Activated naive CD8-positive, alpha-beta T cell treated with anti-CD3 and anti-CD28 coated beads for 36 hours (primary cell): ENCODE measurements at regions not wholly inside any gene's neighbourhood (a gene's known extent, or its start where the extent isn't known, plus 50 kb on each side); places are given as distances from the start of the nearest gene placed in this dataset.

Experiments
- DNase-seq: peaks from one replicate; pipeline ENCODE4 v3.0.0; 2021
- H3K27ac Mint-ChIP-seq: one replicate; pipeline ENCODE4 v1.8.0; 2022; ENCODE audit warnings: mild to moderate bottlenecking, moderate library complexity, mixed read lengths
- H3K27me3 Mint-ChIP-seq: one replicate; pipeline ENCODE4 v1.8.0; 2022; ENCODE audit warnings: mild to moderate bottlenecking, mixed read lengths
- H3K36me3 Mint-ChIP-seq: one replicate; pipeline ENCODE4 v1.8.0; 2021; ENCODE audit warnings: mild to moderate bottlenecking, mixed read lengths
- H3K4me1 Mint-ChIP-seq: one replicate; pipeline ENCODE4 v1.8.0; 2021; ENCODE audit warnings: mixed read lengths
- H3K4me3 Mint-ChIP-seq: one replicate; pipeline ENCODE4 v1.8.0; 2022; ENCODE audit warnings: mild to moderate bottlenecking, moderate library complexity, mixed read lengths
- H3K9me3 Mint-ChIP-seq: one replicate; pipeline ENCODE4 v1.8.0; 2022; ENCODE audit warnings: mixed read lengths

GRCh38 chr6:1129131-1129530 lies 182.8 kb upstream of the FOXQ1 start:
- DNase-seq, result no peak
- Mint-ChIP-seq H3K9me3 (no peaks in the 10 kb centered on the region), H3K36me3 (no peaks in the 10 kb centered on the region), H3K27me3 (peaks cover 14% of the 10 kb centered on the region), H3K4me3 (no peak overlapping the region), H3K27ac (no peak overlapping the region), H3K4me1 (no peaks in the 10 kb centered on the region)

GRCh38 chr6:1127597-1128288 lies 184.2 kb upstream of the FOXQ1 start:
- no peak for DNase-seq
- peaks cover 10% of the 10 kb centered on the region for H3K27me3 Mint-ChIP-seq
- no peaks in the 10 kb centered on the region for H3K4me1 Mint-ChIP-seq
- H3K36me3 Mint-ChIP-seq, result no peaks in the 10 kb centered on the region
- H3K9me3 Mint-ChIP-seq, result no peaks in the 10 kb centered on the region
- H3K27ac Mint-ChIP-seq, result no peak overlapping the region
- no peak overlapping the region for H3K4me3 Mint-ChIP-seq

GRCh38 chr6:1127129-1127528 lies 184.8 kb upstream of the FOXQ1 start:
- H3K4me3 Mint-ChIP-seq, result no peak overlapping the region
- no peaks in the 10 kb centered on the region for H3K36me3 Mint-ChIP-seq

GRCh38 chr6:1126036-1126435 lies 185.9 kb upstream of the FOXQ1 start:
- Mint-ChIP-seq H3K27me3 (peaks cover 8% of the 10 kb centered on the region), H3K36me3 (no peaks in the 10 kb centered on the region), H3K27ac (no peak overlapping the region), H3K4me1 (no peaks in the 10 kb centered on the region), H3K4me3 (no peak overlapping the region), H3K9me3 (no peaks in the 10 kb centered on the region)
- no peak for DNase-seq

More at GRCh38 chr6:1127129-1127528, 184.8 kb upstream of the FOXQ1 start:
- Mint-ChIP-seq H3K27me3 (peaks cover 8% of the 10 kb centered on the region), H3K27ac (no peak overlapping the region), H3K9me3 (no peaks in the 10 kb centered on the region), H3K4me1 (no peaks in the 10 kb centered on the region)
- DNase-seq, result no peak

GRCh38 chr6:1125297-1125696 lies 186.6 kb upstream of the FOXQ1 start:
- no peaks in the 10 kb centered on the region for H3K4me1 Mint-ChIP-seq

GRCh38 chr6:1124885-1125284 lies 187.0 kb upstream of the FOXQ1 start:
- Mint-ChIP-seq H3K36me3 (no peaks in the 10 kb centered on the region), H3K4me3 (no peak overlapping the region), H3K27me3 (peaks cover 12% of the 10 kb centered on the region), H3K9me3 (no peaks in the 10 kb centered on the region), H3K27ac (no peak overlapping the region), H3K4me1 (no peaks in the 10 kb centered on the region)
- DNase-seq, result no peak

More at GRCh38 chr6:1125297-1125696, 186.6 kb upstream of the FOXQ1 start:
- H3K27me3 Mint-ChIP-seq, result peaks cover 8% of the 10 kb centered on the region
- no peak overlapping the region for H3K4me3 Mint-ChIP-seq
- no peaks in the 10 kb centered on the region for H3K36me3 Mint-ChIP-seq
- H3K27ac Mint-ChIP-seq, result no peak overlapping the region
- H3K9me3 Mint-ChIP-seq, result no peaks in the 10 kb centered on the region
- DNase-seq, result no peak

GRCh38 chr6:1123386-1124375 lies 188.2 kb upstream of the FOXQ1 start:
- Mint-ChIP-seq H3K4me3 (no peak overlapping the region), H3K27me3 (peaks cover 22% of the 10 kb centered on the region), H3K27ac (no peak overlapping the region), H3K4me1 (no peaks in the 10 kb centered on the region), H3K9me3 (no peaks in the 10 kb centered on the region), H3K36me3 (no peaks in the 10 kb centered on the region)
- no peak for DNase-seq

GRCh38 chr6:1122083-1122482 lies 189.8 kb upstream of the FOXQ1 start:
- Mint-ChIP-seq H3K4me1 (no peaks in the 10 kb centered on the region), H3K4me3 (no peak overlapping the region), H3K27me3 (peaks cover 25% of the 10 kb centered on the region), H3K27ac (no peak overlapping the region), H3K9me3 (no peaks in the 10 kb centered on the region), H3K36me3 (no peaks in the 10 kb centered on the region)
- no peak for DNase-seq

GRCh38 chr6:1118287-1118647 lies 193.6 kb upstream of the FOXQ1 start:
- no peak overlapping the region for H3K4me3 Mint-ChIP-seq
- no peaks in the 10 kb centered on the region for H3K36me3 Mint-ChIP-seq
- no peak for DNase-seq
- H3K27me3 Mint-ChIP-seq, result peaks cover 24% of the 10 kb centered on the region
- no peaks in the 10 kb centered on the region for H3K4me1 Mint-ChIP-seq
- no peak overlapping the region for H3K27ac Mint-ChIP-seq
- no peaks in the 10 kb centered on the region for H3K9me3 Mint-ChIP-seq

GRCh38 chr6:1117530-1118286 lies 194.2 kb upstream of the FOXQ1 start:
- H3K4me1 Mint-ChIP-seq, result no peaks in the 10 kb centered on the region
- H3K27me3 Mint-ChIP-seq, result peaks cover 24% of the 10 kb centered on the region
- H3K9me3 Mint-ChIP-seq, result no peaks in the 10 kb centered on the region
- no peak overlapping the region for H3K27ac Mint-ChIP-seq
- H3K36me3 Mint-ChIP-seq, result no peaks in the 10 kb centered on the region
- H3K4me3 Mint-ChIP-seq, result no peak overlapping the region
- no peak for DNase-seq

GRCh38 chr6:1116149-1116548 lies 195.7 kb upstream of the FOXQ1 start:
- no peak overlapping the region for H3K4me3 Mint-ChIP-seq
- H3K36me3 Mint-ChIP-seq, result no peaks in the 10 kb centered on the region
- H3K4me1 Mint-ChIP-seq, result no peaks in the 10 kb centered on the region
- peaks cover 29% of the 10 kb centered on the region for H3K27me3 Mint-ChIP-seq
- H3K27ac Mint-ChIP-seq, result no peak overlapping the region
- no peaks in the 10 kb centered on the region for H3K9me3 Mint-ChIP-seq
- DNase-seq, result no peak

- Mint-ChIP-seq H3K36me3 (no peaks in the 10 kb centered on the region), H3K4me1 (no peaks in the 10 kb centered on the region), H3K4me3 (no peak overlapping the region), H3K9me3 (no peaks in the 10 kb centered on the region), H3K27ac (no peak overlapping the region), H3K27me3 (peaks cover 19% of the 10 kb centered on the region)
- no peak for DNase-seq
These were observed 197.9 kb upstream of the FOXQ1 start for GRCh38 chr6:1113916-1114540.

- Mint-ChIP-seq H3K27me3 (peaks cover 9% of the 10 kb centered on the region), H3K4me1 (no peaks in the 10 kb centered on the region), H3K9me3 (peaks cover 3% of the 10 kb centered on the region), H3K27ac (no peak overlapping the region), H3K36me3 (no peaks in the 10 kb centered on the region), H3K4me3 (no peak overlapping the region)
- no peak for DNase-seq
These were observed 200.5 kb upstream of the FOXQ1 start for GRCh38 chr6:1111361-1111760.

GRCh38 chr6:1110941-1111349 lies 201.0 kb upstream of the FOXQ1 start:
- Mint-ChIP-seq H3K4me3 (no peak overlapping the region), H3K9me3 (peaks cover 3% of the 10 kb centered on the region), H3K4me1 (no peaks in the 10 kb centered on the region), H3K27ac (no peak overlapping the region), H3K27me3 (peaks cover 6% of the 10 kb centered on the region), H3K36me3 (no peaks in the 10 kb centered on the region)
- no peak for DNase-seq

GRCh38 chr6:1110164-1110563 lies 201.7 kb upstream of the FOXQ1 start:
- H3K27ac Mint-ChIP-seq, result no peak overlapping the region
- no peak for DNase-seq
- peaks cover 3% of the 10 kb centered on the region for H3K9me3 Mint-ChIP-seq
- H3K4me3 Mint-ChIP-seq, result no peak overlapping the region
- no peaks in the 10 kb centered on the region for H3K4me1 Mint-ChIP-seq
- H3K36me3 Mint-ChIP-seq, result no peaks in the 10 kb centered on the region
- peaks cover 6% of the 10 kb centered on the region for H3K27me3 Mint-ChIP-seq
